Sigmoid colon (tissue), 4 donors: ENCODE measurements at regions not wholly inside any gene's neighbourhood (a gene's known extent, or its start where the extent isn't known, plus 50 kb on each side); places are given as distances from the start of the nearest gene placed in this dataset.

Experiments
- CTCF ChIP-seq, 4 experiments: fragments of 450-650 bp in 3 of 4; fragments of 200-600 bp in 1 of 4; IDR thresholded peaks; one replicate each; pipeline ENCODE4 v1.5.1; 2016 to 2019; ENCODE audit warnings: antibody characterized with exemption in 4 of 4, mild to moderate bottlenecking in 3 of 4, moderate library complexity in 2 of 4
- EP300 ChIP-seq, 4 donors: sonication (generic); formaldehyde crosslinking; IDR thresholded peaks; one replicate each; pipeline ENCODE4 v1.6.1; 2017; ENCODE audit warnings: antibody characterized with exemption in 4 of 4
- POLR2A ChIP-seq, 2 donors: fragments of 450-650 bp; IDR thresholded peaks; one replicate each; pipeline ENCODE4 v1.6.1; 2016; ENCODE audit warnings: antibody characterized with exemption in 2 of 2, mild to moderate bottlenecking in 2 of 2, moderate library complexity in 2 of 2
- POLR2AphosphoS5 ChIP-seq, 4 donors: sonication (generic); formaldehyde crosslinking; IDR thresholded peaks; one replicate each; pipeline ENCODE4 v1.6.1; 2017; ENCODE audit warnings: antibody characterized with exemption in 4 of 4

DNA sequence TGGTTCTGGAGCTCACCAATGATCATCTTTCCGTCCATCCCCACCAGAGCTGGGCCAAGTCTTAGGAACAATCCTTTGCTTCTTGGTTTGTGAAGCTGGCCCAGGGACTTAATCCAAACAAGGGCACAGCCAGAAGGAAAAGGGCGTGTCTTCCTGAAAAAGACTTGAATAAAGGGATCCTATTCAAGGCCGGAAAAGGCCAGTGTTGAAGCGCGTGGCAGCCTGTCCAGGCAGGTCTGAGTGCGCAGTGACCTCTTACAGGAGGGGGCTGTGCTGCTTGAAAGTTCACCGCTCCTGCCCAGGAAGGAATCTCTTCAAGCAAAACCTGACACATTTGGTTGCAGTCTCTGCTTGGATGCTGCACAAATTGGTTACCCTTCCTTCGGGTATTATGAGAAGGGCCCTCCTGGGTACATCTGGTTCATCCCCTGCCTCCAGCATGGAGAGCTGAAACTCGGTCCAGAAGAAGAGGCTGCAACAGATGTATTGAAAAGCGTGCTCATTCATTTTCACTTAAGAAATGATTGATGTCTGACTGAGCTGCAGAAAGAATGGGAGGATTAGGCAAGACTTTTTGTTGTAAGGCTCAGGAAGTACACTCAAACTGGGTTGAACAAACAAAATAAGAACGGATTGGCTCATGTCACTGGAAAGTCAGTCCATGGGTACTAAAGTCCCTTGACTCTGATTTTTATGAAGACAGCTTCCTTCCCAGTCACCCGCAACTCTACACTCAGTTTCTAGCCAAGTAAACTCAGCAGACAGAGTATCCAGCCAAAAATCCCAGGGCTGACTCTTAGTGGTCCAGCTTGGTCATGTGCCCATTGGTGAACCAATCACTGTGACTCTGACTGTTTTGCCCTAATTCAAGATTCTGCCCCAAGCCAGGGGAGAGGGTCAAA lies 136.3 kb downstream of the TFAP2C start:
- TF ChIP-seq CTCF (IDR thresholded peaks at IDR 0.05), result no peak
- TF ChIP-seq POLR2AphosphoS5 (IDR thresholded peaks at IDR 0.05), result no peak
- no peak for TF ChIP-seq POLR2A (IDR thresholded peaks at IDR 0.05)
- no peak for TF ChIP-seq EP300 (IDR thresholded peaks at IDR 0.05)
